HEK293 (cell line): ENCODE measurements at regions not wholly inside any gene's neighbourhood (a gene's known extent, or its start where the extent isn't known, plus 50 kb on each side); places are given as distances from the start of the nearest gene placed in this dataset.

Source experiments
- SP2 ChIP-seq: fragments of 450-650 bp; formaldehyde crosslinking; IDR thresholded peaks from 2 replicates; pipeline ENCODE4 v1.5.1; 2016; ENCODE audit warnings: missing biosample characterization, missing genetic modification characterization
- TF ChIP-seq, protein P1 (sequence below): fragments of 450-650 bp; formaldehyde crosslinking; optimal IDR thresholded peaks from 2 replicates; pipeline ENCODE3; 2016; ENCODE audit warnings: missing biosample characterization, mild to moderate bottlenecking, missing genetic modification characterization
- TF ChIP-seq, protein P2 (sequence below): fragments of 450-650 bp; formaldehyde crosslinking; IDR thresholded peaks from 2 replicates; pipeline ENCODE4 v1.5.1; 2016; ENCODE audit warnings: missing biosample characterization, missing genetic modification characterization
- TF ChIP-seq, protein P3 (sequence below): fragments of 450-650 bp; formaldehyde crosslinking; IDR thresholded peaks from 2 replicates; pipeline ENCODE4 v1.5.1; 2016; ENCODE audit warnings: missing biosample characterization, missing genetic modification characterization, low read depth

DNA sequence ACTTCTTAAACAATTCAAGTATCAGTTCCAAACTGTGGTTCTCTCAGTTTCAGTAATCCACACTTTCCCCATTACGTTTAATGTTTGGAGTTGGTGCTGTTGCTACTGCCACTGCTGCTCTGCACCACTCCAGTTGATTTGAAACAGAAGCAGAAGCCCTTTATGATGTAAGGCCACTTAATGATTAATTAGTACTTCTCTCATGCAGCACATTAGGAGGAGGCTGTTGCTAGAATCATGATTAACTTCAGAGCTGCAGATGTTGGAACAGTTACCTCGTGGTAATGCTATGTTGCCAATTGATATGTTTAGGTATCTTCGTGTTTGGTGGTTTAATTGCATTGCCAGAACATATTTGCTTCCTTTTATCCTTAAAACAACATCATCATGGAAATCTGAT, 986.2 kb upstream of the CITED2 start:
- TF ChIP-seq, protein P1, sequence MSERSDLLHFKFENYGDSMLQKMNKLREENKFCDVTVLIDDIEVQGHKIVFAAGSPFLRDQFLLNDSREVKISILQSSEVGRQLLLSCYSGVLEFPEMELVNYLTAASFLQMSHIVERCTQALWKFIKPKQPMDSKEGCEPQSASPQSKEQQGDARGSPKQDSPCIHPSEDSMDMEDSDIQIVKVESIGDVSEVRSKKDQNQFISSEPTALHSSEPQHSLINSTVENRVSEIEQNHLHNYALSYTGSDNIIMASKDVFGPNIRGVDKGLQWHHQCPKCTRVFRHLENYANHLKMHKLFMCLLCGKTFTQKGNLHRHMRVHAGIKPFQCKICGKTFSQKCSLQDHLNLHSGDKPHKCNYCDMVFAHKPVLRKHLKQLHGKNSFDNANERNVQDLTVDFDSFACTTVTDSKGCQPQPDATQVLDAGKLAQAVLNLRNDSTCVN (tag by site-specific recombination), result no peak
- TF ChIP-seq, protein P2, sequence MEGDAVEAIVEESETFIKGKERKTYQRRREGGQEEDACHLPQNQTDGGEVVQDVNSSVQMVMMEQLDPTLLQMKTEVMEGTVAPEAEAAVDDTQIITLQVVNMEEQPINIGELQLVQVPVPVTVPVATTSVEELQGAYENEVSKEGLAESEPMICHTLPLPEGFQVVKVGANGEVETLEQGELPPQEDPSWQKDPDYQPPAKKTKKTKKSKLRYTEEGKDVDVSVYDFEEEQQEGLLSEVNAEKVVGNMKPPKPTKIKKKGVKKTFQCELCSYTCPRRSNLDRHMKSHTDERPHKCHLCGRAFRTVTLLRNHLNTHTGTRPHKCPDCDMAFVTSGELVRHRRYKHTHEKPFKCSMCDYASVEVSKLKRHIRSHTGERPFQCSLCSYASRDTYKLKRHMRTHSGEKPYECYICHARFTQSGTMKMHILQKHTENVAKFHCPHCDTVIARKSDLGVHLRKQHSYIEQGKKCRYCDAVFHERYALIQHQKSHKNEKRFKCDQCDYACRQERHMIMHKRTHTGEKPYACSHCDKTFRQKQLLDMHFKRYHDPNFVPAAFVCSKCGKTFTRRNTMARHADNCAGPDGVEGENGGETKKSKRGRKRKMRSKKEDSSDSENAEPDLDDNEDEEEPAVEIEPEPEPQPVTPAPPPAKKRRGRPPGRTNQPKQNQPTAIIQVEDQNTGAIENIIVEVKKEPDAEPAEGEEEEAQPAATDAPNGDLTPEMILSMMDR (tag by site-specific recombination), result no peak
- TF ChIP-seq, protein P3, sequence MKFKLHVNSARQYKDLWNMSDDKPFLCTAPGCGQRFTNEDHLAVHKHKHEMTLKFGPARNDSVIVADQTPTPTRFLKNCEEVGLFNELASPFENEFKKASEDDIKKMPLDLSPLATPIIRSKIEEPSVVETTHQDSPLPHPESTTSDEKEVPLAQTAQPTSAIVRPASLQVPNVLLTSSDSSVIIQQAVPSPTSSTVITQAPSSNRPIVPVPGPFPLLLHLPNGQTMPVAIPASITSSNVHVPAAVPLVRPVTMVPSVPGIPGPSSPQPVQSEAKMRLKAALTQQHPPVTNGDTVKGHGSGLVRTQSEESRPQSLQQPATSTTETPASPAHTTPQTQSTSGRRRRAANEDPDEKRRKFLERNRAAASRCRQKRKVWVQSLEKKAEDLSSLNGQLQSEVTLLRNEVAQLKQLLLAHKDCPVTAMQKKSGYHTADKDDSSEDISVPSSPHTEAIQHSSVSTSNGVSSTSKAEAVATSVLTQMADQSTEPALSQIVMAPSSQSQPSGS (tag by site-specific recombination), result no peak
- no peak for TF ChIP-seq SP2 (tag by site-specific recombination)
